K562 (cell line): ENCODE measurements at regions not wholly inside any gene's neighbourhood (a gene's known extent, or its start where the extent isn't known, plus 50 kb on each side); places are given as distances from the start of the nearest gene placed in this dataset.
A peak's percentile ranks its signal among the peaks of the same experiment; 100 is the strongest.

Source experiments
- FOXA1 ChIP-seq: fragments of 450-650 bp; IDR thresholded peaks from 2 replicates; pipeline ENCODE4 v1.6.1; 2016; ENCODE audit warnings: mild to moderate bottlenecking, borderline replicate concordance
- HCFC1 ChIP-seq: IDR thresholded peaks from 2 replicates; pipeline ENCODE4 v1.6.1; 2012; ENCODE audit warnings: low read depth, low read length, improper control_type of control experiment
- HNRNPLL ChIP-seq: fragments of 200-400 bp; formaldehyde crosslinking; IDR thresholded peaks from 2 replicates; pipeline ENCODE4 v1.6.1; 2017; ENCODE audit warnings: low read length, low read depth, mild to moderate bottlenecking; ENCODE audit not compliant: poor library complexity, severe bottlenecking
- MCM2 ChIP-seq: fragments of 450-650 bp; IDR thresholded peaks from 2 replicates; pipeline ENCODE4 v1.6.1; 2017; ENCODE audit warnings: low read depth, mild to moderate bottlenecking
- MLLT1 ChIP-seq, 2 experiments: fragments of 450-650 bp; IDR thresholded peaks; 2 replicates each; pipeline ENCODE4 v1.6.1; 2016
- NCOA4 ChIP-seq: fragments of 450-650 bp; IDR thresholded peaks from 2 replicates; pipeline ENCODE4 v1.6.1; 2018; ENCODE audit warnings: mild to moderate bottlenecking; ENCODE audit not compliant: partially characterized antibody
- PHF21A ChIP-seq: fragments of 450-650 bp; IDR thresholded peaks from 2 replicates; pipeline ENCODE4 v1.6.1; 2017; ENCODE audit warnings: low read depth, borderline replicate concordance
- SMAD3 ChIP-seq: fragments of 450-650 bp; formaldehyde crosslinking; conservative IDR thresholded peaks from 2 replicates; pipeline ENCODE4 v1.4.0; 2020; ENCODE audit warnings: mild to moderate bottlenecking
- TF ChIP-seq, protein P1 (sequence below): fragments of 250-450 bp; sonication (Bioruptor Pico); IDR thresholded peaks from 2 replicates; pipeline ENCODE4 v1.4.0; 2020

DNA sequence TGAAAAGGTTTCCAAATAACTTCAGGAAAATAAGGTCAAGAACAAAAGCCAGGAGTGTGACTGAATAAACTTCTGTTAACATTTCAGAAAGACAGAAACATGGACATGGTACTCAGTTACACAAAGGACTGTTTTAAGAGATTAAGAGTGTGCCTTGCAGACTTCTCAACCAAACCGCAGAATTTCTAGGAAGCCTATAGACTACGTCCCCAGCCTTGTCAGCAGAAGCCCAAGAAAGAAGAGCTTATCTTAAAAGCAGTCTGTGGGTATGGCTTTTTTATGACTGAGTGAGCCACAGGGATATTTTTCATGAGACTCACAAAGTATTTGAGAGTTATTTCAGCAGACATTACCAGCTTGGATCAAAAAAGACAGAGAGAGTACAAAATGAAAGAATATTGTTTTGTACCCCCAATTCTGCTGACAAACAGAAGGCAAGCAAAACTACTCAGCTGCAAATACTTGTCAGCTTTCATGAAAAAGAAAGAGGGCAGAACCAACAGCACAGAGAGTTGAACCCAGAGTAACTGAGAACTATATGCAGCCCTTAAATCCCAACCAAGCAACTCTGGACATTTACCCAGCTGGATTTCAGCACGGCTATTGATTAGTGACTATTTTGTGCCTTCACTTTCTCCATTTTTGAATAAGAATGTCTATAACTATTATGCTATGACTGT is 711.0 kb upstream of the CTNND2 start (continued):
- TF ChIP-seq, protein P1, sequence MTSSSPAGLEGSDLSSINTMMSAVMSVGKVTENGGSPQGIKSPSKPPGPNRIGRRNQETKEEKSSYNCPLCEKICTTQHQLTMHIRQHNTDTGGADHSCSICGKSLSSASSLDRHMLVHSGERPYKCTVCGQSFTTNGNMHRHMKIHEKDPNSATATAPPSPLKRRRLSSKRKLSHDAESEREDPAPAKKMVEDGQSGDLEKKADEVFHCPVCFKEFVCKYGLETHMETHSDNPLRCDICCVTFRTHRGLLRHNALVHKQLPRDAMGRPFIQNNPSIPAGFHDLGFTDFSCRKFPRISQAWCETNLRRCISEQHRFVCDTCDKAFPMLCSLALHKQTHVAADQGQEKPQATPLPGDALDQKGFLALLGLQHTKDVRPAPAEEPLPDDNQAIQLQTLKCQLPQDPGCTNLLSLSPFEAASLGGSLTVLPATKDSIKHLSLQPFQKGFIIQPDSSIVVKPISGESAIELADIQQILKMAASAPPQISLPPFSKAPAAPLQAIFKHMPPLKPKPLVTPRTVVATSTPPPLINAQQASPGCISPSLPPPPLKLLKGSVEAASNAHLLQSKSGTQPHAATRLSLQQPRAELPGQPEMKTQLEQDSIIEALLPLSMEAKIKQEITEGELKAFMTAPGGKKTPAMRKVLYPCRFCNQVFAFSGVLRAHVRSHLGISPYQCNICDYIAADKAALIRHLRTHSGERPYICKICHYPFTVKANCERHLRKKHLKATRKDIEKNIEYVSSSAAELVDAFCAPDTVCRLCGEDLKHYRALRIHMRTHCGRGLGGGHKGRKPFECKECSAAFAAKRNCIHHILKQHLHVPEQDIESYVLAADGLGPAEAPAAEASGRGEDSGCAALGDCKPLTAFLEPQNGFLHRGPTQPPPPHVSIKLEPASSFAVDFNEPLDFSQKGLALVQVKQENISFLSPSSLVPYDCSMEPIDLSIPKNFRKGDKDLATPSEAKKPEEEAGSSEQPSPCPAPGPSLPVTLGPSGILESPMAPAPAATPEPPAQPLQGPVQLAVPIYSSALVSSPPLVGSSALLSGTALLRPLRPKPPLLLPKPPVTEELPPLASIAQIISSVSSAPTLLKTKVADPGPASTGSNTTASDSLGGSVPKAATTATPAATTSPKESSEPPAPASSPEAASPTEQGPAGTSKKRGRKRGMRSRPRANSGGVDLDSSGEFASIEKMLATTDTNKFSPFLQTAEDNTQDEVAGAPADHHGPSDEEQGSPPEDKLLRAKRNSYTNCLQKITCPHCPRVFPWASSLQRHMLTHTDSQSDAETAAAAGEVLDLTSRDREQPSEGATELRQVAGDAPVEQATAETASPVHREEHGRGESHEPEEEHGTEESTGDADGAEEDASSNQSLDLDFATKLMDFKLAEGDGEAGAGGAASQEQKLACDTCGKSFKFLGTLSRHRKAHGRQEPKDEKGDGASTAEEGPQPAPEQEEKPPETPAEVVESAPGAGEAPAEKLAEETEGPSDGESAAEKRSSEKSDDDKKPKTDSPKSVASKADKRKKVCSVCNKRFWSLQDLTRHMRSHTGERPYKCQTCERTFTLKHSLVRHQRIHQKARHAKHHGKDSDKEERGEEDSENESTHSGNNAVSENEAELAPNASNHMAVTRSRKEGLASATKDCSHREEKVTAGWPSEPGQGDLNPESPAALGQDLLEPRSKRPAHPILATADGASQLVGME: no peak
- no peak for TF ChIP-seq HCFC1
- TF ChIP-seq MCM2: no peak
- no peak for TF ChIP-seq NCOA4
- TF ChIP-seq MLLT1 (IDR thresholded peaks at IDR 0.05): peak in 1 of 2 experiments; percentile 97; a peak in 2 of 4 replicates
- TF ChIP-seq PHF21A: no peak
- TF ChIP-seq SMAD3 (CRISPR knock-in tag): no peak
- TF ChIP-seq HNRNPLL: no peak
- TF ChIP-seq FOXA1: no peak
